ENCODE measurements at regions not wholly inside any gene's neighbourhood (a gene's known extent, or its start where the extent isn't known, plus 50 kb on each side); places are given as distances from the start of the nearest gene placed in this dataset.
"Not testable (repeated sequence)": the region's sequence is repeated elsewhere in the genome, so short reads cannot be mapped to it uniquely, and the experiment has no call there.

GRCh38 chr12:123061441-123062205, 81.1 kb downstream of the ARL6IP4 start:
- DNase-seq = no peak

- no peak for DNase-seq
These were observed 79.0 kb downstream of the ARL6IP4 start for GRCh38 chr12:123059500-123059899.

- no peak for DNase-seq
These were observed 78.5 kb downstream of the ARL6IP4 start for GRCh38 chr12:123058980-123059379.

DNA sequence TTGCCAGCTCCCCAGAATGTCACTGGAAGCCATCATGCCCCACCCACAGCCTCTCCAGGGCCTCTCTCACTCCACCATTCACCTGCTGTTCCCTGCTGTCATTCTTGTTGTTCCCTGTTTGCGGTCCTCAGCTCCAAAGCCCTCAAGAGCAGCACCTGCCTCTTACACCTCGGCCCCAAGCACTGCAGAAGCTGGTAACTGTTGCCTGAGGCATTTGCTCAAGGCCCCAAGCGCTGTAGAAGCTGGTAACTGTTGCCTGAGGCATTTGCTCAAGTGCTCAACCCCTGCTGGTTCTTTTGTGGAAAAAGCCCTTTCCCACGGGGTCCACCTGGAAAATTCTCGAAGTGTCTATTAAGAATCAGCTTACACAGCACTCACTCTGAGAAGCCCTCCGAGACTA, 78.0 kb downstream of the ARL6IP4 start:
- peak; percentile 98 for DNase-seq

- DNase-seq = peak; percentile 99
These were observed 77.2 kb downstream of the ARL6IP4 start for GRCh38 chr12:123057513-123058265.

GRCh38 chr12:123056709-123057108, 76.2 kb downstream of the ARL6IP4 start:
- no peak for DNase-seq

DNA sequence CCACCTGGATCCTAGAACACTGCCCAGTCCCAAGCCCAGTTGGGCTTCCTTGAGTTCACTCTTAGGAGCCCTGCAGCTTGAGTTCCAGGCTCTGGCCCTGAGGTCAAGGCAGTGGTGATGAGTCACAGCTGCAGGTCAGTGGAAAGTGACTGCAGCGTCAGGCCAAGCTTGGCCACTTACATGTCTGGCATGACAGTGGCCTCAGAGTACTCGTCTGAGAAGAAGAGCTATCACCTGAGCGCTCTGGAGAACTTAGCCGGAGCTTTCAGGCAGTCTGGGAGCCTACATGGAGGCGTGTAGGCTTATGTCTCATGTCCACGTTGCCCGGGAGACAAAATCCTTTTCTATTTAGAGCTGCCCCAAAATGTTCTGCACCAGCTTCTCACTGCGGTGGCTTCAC, 75.6 kb downstream of the ARL6IP4 start:
- DNase-seq = no peak

- peak; percentile 82 for DNase-seq
These were observed 74.8 kb downstream of the ARL6IP4 start for GRCh38 chr12:123055281-123055766.

DNA sequence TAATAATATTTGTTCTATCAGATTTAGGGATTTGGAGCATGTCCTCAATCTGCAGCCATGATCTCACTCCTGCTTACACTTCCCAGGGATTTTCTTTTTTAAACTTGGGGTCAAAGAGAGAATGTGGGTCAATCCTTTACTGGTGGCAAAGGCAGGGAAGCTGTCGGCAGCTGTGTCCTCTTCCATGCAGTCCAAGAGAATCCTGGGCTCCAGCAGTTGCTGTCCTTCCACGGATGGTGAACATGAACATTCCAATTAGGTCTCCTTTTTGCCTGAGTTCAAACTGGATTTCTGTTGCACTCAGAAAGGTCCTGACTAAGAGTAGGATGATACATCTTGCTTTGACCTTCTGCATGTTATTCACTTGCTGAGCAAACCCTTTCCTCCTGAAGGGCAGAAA, 73.9 kb downstream of the ARL6IP4 start:
- DNase-seq = no peak

DNA sequence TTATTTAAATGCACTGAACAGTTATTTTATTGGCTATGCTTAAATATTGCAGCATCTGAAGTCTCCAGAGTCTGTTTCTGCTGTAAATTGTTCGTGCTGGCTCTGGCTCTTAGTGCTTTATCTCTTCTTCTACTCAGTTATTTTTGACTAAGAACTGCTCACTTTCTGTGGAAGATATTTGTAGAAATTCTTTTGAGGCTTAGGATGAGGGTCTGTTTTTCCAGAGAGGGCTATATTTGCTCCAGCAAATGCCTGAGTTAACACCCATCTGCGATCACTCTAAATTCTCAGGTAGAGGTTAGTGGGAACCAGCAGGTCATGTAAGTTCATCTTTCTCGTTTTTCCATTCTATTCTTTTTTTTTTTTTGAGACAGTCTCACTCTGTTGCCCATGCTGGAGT, 71.1 kb downstream of the ARL6IP4 start:
- DNase-seq = no peak

DNA sequence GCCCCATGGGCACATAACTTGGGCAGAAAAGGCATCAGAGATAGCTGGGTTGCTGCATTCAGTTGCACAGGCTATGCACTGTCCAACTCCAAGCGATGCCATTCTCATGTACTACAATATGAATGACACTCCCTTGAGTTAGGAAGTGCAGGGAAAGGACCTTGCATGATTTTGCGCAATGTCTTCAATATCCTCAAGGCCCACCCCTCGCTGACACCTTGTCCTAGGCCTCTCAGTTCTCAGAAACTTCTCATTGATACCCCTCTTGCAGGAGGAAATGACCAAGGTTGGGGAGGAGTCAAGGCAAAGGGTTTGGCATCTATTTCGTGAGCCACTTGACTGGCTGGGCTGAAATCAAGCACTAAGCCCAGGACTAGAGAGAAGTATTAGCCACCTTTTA, 70.4 kb downstream of the ARL6IP4 start:
- no peak for DNase-seq

DNA sequence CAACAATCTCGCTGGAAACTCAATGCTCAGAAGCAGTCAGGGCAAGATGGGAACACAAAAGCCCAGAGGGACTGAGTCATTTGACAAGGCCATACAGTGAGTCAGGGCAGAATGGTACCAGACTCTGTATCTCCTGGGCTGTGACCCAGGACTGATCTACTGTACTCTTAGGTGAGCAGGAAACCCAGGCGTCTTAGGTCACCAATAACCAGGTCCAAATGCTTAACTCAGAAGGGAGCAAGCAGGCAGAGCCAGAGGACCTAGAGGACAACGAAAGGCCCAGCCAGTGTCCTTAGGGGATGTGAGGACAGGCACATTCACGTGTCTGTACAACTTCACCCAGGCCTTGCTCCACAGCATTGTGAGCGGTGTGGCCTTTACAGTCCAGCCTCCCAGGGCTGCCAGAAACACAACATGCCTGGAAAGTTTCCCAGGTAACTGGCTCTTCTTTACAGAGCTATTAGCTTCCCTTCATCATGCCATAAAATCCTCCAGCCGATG, 69.9 kb downstream of the ARL6IP4 start:
- no peak for DNase-seq

DNA sequence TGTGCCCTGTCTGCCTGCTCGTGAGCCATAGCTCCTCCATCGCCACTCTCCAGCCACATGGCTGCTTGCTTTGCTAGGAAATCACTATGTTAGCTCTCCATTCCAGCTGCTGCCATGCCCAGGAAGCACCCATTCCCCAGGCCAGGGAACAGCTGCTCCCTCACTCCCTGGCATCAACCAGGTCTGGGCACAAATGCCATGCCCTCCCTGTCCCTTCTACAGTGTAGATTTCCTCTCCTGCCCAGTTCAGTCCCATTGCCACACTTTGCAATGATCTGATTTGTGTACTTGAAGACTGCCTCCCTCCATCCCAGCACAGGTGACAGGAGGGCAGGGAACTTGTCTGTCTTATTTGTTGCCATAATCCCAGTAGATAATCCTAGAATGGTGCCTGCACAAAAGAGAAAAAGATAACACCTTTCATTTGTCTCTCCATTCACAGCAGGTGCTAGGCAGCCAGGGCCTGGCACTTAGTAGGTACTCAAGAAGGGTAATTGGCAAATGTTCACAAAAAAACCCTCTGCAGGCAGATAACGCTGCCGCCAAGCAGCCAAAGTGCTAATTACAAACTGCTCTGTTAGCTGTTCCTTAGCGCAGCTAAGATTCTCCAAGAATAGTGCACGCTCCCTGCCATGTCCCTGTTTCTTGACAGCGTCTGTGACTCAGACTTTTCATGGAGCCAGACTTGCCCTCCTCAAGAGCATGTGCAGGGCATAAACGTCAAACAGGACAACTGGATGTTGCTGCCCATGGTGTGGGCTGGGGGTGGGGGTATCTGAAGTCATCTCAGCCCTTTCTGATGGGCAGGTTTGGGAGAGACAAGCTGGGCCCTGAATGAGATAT, 69.1 kb downstream of the ARL6IP4 start:
- no peak for DNase-seq

- DNase-seq = not testable (repeated sequence)
These were observed 67.4 kb downstream of the ARL6IP4 start for GRCh38 chr12:123047892-123048291.

- DNase-seq = no peak
These were observed 66.8 kb downstream of the ARL6IP4 start for GRCh38 chr12:123047289-123047688.

DNA sequence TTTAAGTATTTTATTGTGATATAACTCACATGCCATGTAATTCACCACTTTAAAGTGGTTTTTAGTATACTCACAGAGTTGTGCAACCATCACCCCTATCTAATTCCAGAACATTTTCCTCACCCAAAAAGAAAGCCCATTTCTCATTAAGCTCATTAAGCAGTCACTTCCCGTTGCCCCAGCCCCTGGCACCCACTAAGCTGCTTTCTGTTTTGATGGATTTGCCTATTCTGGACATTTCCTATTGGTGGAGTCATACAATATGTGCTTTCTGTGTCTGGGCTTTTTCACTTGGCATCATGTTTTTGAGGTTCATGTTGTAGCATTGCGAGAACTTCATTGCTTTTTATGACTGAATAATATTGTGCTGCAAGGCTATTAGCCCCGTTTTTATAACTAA, 66.0 kb downstream of the ARL6IP4 start:
- DNase-seq = no peak

DNA sequence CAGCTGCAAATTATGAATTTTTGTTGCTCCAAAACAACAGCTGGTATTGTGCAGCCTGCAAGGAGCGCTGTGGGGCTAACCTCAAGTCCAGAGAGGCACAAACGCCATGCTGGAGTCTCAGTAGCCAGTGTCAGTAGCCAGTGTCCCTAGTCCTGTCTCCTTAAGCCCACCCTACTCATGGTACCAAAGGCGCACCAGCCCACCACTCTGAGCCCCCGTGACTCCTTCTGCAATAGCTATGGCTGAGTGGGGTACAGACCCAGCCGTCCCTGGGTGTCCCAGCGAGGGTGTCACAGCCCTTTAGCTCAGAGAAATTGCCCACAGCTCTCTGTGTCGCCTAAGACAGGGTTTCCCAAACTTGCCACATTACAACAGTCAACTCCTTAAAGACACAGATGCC, 65.2 kb downstream of the ARL6IP4 start:
- no peak for DNase-seq

DNA sequence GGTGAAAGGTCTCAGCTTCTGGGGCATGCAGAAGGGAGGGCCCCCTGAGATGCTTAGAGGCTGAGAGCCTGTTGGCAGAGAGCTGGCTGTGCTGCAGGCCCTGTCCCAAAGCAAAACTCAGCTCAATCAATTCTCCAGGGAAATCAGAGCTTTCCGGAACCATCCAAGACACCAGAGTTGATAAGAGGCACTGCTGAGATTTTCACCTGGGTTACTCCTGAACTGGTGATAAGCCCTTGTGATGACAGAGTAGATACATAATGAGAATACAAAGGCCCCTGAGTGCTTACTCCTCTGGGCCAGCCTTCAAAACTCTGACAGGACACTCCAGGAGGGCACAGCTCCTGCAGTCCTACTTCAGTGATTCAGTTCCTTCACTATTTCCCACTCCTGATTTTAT, 63.9 kb downstream of the ARL6IP4 start:
- no peak for DNase-seq

GRCh38 chr12:123043536-123044001, 63.1 kb downstream of the ARL6IP4 start:
- DNase-seq = peak; percentile 55

DNA sequence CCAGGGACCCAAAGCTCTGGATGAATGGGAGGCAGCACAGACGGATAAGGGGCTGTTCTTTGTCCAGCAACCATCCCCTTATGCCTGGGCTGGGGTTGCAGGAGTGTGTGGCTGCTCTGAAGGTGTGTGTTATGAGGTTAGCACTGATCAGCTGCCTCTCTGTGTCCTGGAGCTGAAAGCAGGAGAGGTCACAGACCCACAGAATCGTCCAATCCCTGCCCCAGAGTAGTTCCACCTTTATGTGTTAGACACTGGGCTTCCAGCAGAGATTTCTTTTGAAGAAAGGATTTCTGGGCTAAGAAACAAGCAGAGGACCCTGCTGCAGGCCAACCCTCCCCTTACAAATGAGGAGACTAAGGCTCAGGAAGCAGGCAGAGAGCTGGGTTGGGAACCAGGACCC, 62.4 kb downstream of the ARL6IP4 start:
- DNase-seq = no peak

- DNase-seq = no peak
These were observed 61.6 kb downstream of the ARL6IP4 start for GRCh38 chr12:123041811-123042655.

- DNase-seq = no peak
These were observed 60.6 kb downstream of the ARL6IP4 start for GRCh38 chr12:123041042-123041531.
